IMR-90 (cell line): ENCODE measurements at regions not wholly inside any gene's neighbourhood (a gene's known extent, or its start where the extent isn't known, plus 50 kb on each side); places are given as distances from the start of the nearest gene placed in this dataset.

Experiments used
- CEBPB ChIP-seq: IDR thresholded peaks from 2 replicates; pipeline ENCODE4 v1.6.1; 2012; ENCODE audit warnings: low read depth, low read length, improper control_type of control experiment
- POLR2A ChIP-seq: IDR thresholded peaks from 2 replicates; pipeline ENCODE4 v1.6.1; 2012; ENCODE audit warnings: mild to moderate bottlenecking, low read depth, low read length
- TF ChIP-seq, protein P1 (sequence below): conservative IDR thresholded peaks from 2 replicates; pipeline ENCODE4 v1.5.1; 2012; ENCODE audit warnings: mild to moderate bottlenecking, low read depth, low read length, improper control_type of control experiment

DNA sequence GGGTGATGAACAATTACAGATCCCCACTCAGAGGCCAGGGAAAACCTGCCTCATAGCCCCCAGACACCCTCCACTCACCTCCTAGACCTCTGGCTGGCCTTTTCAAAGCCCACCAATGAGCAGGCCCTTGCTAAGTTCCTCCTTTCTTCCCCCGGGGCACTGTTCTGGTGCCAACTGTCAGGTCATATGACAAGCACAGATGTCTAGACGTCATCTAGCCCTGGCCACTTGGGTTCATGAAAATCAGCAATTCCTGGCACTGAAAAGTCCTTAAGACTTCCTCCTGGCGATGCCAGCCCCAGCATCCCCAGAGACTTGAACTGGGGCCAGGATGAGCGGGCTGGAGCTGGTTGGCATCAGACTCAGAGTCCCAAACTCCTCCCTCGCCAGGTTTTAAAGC, 115.6 kb upstream of the NALF2 start:
- TF ChIP-seq, protein P1, sequence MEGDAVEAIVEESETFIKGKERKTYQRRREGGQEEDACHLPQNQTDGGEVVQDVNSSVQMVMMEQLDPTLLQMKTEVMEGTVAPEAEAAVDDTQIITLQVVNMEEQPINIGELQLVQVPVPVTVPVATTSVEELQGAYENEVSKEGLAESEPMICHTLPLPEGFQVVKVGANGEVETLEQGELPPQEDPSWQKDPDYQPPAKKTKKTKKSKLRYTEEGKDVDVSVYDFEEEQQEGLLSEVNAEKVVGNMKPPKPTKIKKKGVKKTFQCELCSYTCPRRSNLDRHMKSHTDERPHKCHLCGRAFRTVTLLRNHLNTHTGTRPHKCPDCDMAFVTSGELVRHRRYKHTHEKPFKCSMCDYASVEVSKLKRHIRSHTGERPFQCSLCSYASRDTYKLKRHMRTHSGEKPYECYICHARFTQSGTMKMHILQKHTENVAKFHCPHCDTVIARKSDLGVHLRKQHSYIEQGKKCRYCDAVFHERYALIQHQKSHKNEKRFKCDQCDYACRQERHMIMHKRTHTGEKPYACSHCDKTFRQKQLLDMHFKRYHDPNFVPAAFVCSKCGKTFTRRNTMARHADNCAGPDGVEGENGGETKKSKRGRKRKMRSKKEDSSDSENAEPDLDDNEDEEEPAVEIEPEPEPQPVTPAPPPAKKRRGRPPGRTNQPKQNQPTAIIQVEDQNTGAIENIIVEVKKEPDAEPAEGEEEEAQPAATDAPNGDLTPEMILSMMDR: no peak
- TF ChIP-seq POLR2A (no peak), CEBPB (no peak)
